IPS DF 4.7 (cell line): ENCODE measurements at regions not wholly inside any gene's neighbourhood (a gene's known extent, or its start where the extent isn't known, plus 50 kb on each side); places are given as distances from the start of the nearest gene placed in this dataset.
A peak's percentile ranks its signal among the peaks of the same experiment; 100 is the strongest.
"Not testable (repeated sequence)": the region's sequence is repeated elsewhere in the genome, so short reads cannot be mapped to it uniquely, and the experiment has no call there.

ENCODE experiments used
- DNase-seq: peaks from one replicate; pipeline ENCODE4 v3.0.0-alpha.2; 2013; ENCODE audit warnings: low spot score; ENCODE audit errors: extremely low read depth

- DNase-seq, result peak; percentile 7
Measured at GRCh38 chr1:196002906-196003305, 605.3 kb downstream of the KCNT2 start.

DNA sequence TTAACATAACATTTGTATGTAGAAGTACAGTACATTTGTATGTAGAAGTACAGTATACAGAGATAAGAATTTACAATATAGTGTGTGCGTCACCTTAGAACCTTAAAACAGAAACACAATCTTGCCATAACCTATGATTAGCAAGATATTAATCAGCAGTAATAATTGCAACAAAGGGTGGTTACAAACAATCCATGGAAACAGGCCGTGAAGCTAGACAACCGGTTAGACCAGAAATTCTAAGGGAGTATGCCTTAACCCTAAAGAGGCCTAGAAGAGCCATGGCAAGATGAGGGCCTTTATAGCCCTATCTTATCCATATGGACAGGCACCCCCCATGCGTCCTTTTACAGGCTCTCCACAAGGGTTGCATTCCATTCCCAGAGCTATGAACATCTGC, 605.9 kb downstream of the KCNT2 start:
- not testable (repeated sequence) for DNase-seq

GRCh38 chr1:196001188-196001587, 607.1 kb downstream of the KCNT2 start:
- no peak for DNase-seq

- DNase-seq, result no peak
Measured at GRCh38 chr1:195999022-195999421, 609.2 kb downstream of the KCNT2 start.

- no peak for DNase-seq
Measured at GRCh38 chr1:195981448-195982139, 626.6 kb downstream of the KCNT2 start.

DNA sequence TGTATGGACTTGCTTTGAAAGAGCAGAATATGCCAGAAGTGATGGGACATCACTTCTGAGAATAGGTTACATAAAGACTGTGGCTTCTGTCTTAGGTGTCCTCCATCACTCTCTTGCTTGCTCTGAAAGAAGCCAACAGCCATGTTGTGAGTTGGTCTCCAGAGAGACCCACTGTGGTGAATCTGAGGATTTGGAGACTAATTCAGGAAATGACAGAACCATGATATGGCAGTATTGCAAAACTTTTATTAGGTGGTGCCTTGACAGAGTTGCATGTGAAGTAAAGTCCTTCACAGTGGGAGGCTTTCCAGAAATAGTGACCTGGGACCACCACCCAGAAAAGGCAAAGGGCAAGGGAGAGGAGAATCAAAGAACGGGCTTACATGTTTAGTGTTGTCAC, 628.6 kb downstream of the KCNT2 start:
- DNase-seq, result no peak

- no peak for DNase-seq
Measured at GRCh38 chr1:195973311-195973904, 634.8 kb downstream of the KCNT2 start.

- no peak for DNase-seq
Measured at GRCh38 chr1:195971589-195971988, 636.7 kb downstream of the KCNT2 start.

DNA sequence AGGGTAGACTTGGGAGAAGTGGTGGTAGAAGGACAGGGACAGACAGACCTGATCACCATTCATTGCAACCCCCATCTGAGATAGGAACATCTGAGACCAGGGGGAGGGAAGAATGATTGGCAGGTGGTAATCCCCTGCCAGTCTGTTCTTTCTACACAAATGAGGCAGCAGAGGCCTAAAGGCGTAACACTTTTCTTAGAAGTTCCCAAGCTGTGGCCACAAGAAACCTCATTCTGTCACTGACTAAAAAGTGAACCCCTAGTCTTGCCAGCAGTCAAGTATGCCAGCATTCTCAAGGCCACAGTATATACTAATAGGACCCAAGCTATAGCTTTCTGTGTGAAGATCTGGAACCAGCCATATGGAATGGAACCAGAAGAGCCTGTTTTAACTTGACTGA, 638.0 kb downstream of the KCNT2 start:
- no peak for DNase-seq

DNA sequence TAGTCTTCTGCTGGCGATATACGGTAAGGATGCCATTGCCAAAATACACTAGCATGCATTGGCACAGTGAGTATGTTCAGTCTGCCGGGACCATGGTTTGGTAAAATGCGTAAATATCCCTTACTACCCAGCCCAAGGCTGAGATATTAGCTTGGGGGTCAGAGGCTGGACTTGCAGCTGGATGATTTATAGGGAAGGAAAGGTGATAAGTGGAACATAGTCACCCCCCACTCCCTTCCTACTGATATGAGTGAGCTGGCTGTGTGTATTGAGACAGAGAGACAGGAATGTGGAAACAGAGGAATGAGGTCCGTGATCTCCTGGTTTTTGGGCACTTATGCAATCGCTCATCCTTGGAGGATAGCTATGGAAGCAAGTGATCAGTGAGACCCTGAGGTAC, 642.8 kb downstream of the KCNT2 start:
- DNase-seq, result no peak

DNA sequence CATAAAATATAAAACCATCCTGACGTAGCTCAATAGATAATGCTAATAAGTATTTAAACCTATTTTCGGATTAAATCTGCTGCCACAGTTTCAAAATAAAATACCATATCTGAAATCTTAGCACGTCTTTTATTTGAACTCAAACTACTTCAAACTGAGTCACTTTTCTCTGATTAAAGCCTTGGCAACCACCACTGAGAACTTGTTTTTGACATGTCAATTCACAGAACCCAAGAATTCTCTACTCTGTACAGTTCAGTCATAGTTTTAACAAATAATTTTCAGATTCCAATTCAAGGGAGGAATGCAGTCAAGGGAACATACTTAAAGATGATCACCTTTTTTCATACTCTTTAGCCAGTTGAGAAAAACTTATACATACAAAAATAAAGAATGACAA, 643.2 kb downstream of the KCNT2 start:
- DNase-seq, result no peak

DNA sequence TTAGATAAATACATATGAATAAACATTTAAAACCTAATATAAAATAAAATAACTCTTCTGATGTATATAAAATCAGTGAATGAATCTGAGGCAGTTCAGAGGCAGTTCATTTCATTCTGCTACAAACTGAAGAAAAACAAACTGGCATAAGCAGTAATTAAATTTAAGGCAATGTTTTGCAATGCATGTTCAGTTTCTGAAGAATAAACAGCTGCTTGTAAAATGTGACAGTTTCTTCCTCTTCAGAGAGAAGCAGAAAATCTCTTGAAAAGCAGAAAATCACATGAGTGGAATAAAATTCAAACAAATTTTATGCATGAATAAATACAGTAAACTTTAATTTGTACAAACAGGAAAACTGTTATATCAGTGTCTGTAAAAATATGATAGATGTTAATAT, 643.7 kb downstream of the KCNT2 start:
- DNase-seq, result no peak

- no peak for DNase-seq
Measured at GRCh38 chr1:195962051-195962450, 646.2 kb downstream of the KCNT2 start.

GRCh38 chr1:195960580-195960979, 647.7 kb downstream of the KCNT2 start:
- DNase-seq, result no peak

DNA sequence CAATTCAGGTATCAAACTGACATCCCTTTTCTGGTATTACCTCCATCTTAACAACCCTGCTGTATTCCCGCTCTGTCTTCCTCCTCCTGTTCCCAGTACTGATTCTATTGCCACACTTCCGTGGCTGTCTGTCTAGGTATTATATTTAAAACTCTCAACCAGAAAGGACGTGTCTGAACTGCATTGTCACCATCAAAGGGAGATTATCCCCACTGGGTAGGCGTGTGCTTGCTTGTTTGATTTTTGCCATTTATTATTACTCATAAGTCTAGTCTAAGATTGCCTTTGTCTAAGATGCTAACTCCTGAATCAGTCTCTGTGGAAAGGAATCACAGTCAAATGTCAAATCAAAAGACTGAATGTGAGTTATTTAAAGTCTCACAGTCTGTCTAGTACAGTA, 650.1 kb downstream of the KCNT2 start:
- no peak for DNase-seq

GRCh38 chr1:195956845-195957244, 651.4 kb downstream of the KCNT2 start:
- DNase-seq, result no peak

- DNase-seq, result no peak
Measured at GRCh38 chr1:195954848-195955247, 653.4 kb downstream of the KCNT2 start.

GRCh38 chr1:195951313-195951712, 656.9 kb downstream of the KCNT2 start:
- DNase-seq, result no peak

- DNase-seq, result no peak
Measured at GRCh38 chr1:195948123-195948895, 659.9 kb downstream of the KCNT2 start.

DNA sequence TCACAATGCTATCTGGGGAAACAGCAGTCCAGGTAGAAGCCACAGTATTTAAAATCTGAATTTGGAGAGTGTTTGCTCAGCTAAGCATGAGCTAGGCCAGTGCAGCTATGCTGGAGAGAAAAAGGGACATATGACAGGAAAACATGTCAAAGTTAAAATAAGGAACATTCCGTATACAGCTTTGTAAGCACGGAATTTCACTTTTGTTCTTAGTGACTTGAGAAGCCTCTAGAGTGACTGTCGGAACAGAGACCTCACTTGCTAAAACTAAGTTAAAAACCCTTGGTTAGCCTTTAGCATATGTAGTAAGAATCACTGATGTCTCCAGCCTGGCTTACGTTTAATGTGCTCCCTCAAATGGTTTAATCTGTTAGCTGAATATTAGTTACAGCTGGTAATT, 661.7 kb downstream of the KCNT2 start:
- no peak for DNase-seq

DNA sequence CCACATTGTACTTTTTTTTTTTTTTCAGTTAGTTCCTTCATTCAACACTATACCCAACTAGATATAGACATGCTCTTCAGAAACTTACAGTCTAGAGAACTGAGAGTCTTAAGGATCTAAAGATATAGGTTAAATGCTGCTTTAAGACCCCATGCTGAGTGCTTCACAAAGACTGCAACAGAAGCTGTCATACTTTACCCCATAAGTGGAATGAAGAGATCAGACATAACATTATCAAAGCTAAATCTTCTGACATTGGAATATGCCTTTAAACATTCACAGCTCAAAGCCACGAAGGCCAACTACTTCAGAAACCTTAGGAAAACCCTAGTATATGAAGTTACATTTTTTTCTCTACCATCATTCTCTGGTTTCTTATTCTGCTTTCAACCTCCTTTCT, 666.4 kb downstream of the KCNT2 start:
- no peak for DNase-seq

- DNase-seq, result no peak
Measured at GRCh38 chr1:195941314-195941713, 666.9 kb downstream of the KCNT2 start.

DNA sequence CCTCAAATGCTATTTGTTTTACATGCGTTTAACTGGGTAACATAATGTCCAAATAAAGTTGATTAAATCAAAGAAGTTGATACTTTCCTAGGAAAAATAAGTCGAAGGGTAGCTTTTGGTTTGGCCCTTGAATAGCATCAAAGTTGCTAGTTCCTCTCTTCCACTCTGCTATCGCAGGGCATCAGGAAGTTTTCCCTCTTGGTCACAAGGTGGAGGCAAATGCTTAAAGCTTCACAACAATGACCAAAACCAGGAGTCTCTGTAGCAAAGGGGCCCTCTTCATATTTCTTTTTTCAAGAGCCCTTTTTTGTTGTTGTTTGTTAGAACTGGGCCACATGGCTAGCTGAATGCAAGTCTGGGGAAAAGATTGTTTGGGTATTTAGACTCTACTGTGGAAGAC, 668.4 kb downstream of the KCNT2 start:
- DNase-seq, result peak; percentile 33
